Ramos (cell line): ENCODE measurements at regions not wholly inside any gene's neighbourhood (a gene's known extent, or its start where the extent isn't known, plus 50 kb on each side); places are given as distances from the start of the nearest gene placed in this dataset.

Source experiments
- in situ Hi-C: fragments of 300-500 bp; cut with MboI; formaldehyde crosslinking; loops from one replicate; pipeline ENCODE4 v1.14.3; 2022; ENCODE audit warnings: low sequenced_read_pairs; ENCODE audit not compliant: unreplicated experiment

DNA sequence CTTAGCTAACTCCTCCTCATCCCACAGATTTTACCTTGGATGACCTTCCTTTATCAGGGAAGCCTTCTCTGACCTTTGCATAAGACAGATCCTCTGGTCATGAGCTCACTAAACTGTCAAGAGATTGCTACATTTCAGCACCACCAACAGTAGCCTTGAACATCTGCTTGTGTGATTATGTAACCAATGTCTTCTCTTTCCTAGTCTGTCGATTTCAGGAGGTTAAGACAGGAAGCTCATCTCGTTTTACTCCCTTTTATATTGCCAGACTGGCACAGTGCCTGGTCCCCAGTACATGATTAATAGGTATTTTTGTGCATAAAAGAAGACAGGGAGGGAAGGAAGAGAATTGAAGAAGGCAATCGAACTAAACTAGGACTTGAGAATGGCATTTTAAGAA is 1697.7 kb downstream of the EFNB2 start:
- in situ Hi-C loops = no loop called here

DNA sequence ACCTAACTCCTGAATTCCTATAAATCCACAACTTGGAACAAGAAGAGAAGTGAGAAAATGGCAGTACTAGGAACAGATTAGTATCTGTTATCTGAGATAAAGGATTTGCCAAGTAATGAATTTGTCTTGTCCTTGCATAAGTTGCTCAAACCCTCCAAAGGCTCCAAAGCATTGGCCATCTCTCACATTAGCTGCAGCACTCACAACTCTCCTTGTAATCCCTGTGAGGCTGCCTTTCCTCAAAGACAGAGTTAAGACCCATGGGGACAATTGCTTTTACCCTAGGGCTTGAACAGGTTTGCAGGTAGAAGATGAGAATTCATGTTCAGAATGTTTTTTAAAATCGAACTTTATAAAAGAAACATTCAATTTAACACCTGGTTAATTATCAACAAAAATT is 1702.2 kb downstream of the EFNB2 start:
- in situ Hi-C loops = no loop called here

GRCh38 chr13:104832231-104832630 is 1703.2 kb downstream of the EFNB2 start:
- in situ Hi-C loops = no loop called here

DNA sequence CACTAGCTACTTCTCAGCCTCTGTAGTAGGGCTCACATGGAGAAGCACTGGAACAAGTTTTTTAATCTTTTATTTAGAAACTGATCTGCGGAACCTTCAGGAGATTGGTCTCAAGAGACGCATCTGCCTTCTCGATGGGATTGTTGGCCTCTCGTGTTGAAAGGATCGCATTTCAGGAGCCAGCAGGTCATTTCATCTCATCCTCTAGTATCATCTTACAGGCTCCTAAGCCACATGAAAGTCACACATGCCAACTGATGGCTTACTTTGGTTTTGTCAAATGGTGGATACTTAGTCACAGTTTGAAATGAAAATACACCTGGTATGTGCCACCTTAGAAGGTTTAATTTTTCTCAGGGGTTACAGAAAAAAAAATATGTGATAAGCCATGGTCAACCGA is 1703.6 kb downstream of the EFNB2 start:
- in situ Hi-C loops = no loop called here

DNA sequence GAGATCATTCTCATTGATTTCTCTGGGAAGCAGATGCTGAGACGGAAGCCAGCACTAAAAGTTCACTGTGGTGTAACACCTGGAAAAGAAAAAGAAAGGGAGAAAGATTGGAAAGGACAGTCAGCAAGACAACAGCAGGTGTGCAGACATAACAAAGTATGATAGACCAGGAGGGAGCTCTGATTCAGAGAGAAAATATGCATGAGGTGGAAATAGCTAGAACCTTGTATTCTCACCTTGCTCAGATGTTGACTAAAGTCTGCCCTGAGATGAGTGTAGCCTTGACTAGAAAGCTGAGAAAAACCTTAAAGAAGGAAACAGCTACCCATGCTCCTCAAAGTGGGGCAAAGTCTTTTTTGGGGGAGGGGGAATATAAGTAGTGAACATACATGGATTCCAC is 1711.8 kb downstream of the EFNB2 start:
- in situ Hi-C loops = no loop called here

- in situ Hi-C loops = no loop called here
Measured at GRCh38 chr13:104823071-104823470, 1712.4 kb downstream of the EFNB2 start.

DNA sequence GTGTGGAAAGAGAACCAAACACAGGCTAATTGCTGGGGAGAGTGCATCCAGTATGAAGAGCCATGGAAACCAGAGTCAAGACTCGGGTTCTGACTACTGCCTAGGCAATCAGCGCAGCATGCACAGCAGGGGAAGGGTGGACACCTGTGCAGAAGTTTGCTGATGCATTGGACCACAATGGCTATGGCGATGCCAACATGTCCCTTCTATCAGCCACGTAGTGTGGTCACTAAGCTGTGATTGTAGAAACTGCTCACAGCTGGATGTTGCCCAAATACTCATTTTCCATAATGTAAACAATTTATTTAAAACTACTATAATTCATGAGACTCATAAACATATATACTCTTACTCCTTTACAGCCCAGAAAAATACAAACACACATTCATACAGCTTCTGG is 1718.2 kb downstream of the EFNB2 start:
- in situ Hi-C loops = no loop called here

DNA sequence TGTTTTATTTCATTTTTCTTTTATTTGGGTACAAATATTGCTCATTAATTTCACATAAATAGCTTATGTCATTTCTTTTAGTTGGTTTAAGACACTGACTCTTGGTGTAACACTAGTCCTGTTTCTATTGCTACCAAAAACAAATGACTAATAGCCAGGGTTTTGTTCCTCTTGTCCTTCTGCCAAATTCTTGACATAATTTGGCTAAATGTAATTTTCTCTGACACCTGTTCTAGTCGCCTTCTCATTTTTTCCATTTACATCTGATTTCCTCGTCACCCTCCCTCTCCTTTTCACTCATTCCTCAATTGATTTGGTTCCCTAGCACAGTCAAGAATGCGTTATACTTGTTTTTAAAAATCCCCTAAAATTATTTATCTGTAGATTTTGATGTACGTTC is 1718.7 kb downstream of the EFNB2 start:
- in situ Hi-C loops = no loop called here

DNA sequence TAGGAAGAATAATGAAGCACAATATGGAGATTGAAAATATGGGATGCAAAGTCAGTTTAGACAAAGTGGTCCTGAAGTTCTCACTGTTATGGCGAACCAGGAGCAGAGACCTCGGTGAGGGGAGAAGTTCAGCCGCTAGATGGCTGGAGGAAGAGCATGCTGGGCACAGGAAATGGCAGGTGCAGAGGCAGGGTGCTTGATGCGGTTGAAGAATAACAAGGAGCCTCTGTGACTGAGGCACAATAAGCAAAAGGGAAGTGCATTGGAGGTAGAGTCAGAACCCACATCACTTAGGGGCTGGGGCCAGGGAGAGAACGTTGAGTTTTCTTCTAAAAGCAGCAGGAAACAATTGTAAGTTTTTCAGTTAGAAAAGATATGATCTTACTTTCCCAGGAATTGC is 1725.2 kb downstream of the EFNB2 start:
- in situ Hi-C loops = no loop called here

GRCh38 chr13:104809483-104809882 is 1726.0 kb downstream of the EFNB2 start:
- in situ Hi-C loops = no loop called here

DNA sequence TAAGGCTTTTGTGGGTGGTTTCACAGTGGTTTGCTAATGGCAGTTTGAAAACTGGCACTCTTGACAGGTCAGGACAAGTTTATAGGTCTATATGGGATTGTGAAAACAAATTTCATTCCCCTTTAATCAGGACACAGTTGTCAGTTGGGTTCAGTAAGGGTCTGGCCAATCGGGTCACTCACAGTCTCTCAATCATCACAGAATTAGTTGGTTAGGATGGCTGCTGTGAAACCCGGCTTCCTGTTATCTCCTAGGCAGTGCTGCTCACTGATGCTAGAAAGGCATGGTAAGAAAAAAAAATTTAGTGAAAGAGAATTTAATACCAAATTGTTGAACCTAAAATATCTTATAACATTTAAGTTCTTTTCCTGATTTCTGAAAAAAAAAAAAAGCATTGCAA is 1730.1 kb downstream of the EFNB2 start:
- in situ Hi-C loops = no loop called here

GRCh38 chr13:104799152-104799551 is 1732.9 kb upstream of the SLC10A2 start:
- in situ Hi-C loops = no loop called here

DNA sequence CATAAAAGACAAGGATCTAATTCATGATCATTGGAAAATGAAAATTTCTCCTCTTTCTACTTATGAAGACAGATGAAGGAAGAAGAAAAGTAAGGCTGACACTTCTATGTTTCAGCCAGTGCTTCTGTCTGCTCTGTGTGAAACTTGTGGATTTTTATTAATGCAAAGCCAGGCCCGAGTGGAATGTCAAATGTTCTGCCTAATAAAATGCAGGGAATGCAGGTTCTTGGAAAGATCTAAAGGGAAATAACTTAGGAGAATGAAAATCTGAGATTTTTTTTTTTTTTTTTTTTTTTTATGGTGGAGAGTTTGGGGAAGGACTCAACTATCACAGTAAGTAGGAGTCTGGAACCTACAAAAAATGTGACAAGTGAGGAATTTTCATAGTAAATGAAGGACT is 1732.3 kb upstream of the SLC10A2 start:
- in situ Hi-C loops = no loop called here

DNA sequence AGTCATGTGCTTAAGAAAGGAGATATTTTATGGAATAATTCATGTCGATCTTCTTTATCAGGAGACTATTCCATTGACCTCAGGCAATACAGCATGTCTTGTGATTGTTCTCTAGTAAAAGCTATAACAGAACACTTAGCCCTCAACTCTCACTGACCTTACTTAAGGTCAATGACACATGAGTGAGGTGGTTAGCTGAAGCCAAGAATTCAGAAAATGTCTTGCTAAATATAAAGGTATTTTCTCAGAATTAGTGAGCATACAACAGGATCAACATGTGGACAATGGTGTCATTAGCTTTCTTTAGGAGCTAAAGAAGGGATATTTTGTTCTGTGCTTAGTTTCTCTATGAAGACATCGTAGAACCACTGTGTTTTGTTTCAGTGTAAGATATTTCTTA is 1730.4 kb upstream of the SLC10A2 start:
- in situ Hi-C loops = no loop called here

DNA sequence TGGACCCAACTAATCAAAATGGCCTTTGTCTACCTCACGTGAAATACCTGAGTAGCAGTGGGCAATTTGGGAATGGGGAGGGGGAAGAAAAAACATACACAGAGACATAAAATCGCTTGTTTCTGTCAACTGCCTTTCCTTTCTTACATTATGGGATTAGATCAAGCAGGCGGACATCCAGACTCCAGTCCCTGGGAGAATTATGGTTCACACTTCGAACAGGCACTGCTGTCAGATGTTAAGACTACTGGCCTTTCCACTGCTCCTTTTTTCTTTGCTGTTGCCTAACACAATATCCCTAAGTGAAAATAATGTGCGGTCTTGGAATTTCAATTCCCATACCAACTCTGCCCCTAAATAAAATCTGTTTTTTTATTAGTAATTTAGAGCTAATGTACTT is 1719.7 kb upstream of the SLC10A2 start:
- in situ Hi-C loops = no loop called here

DNA sequence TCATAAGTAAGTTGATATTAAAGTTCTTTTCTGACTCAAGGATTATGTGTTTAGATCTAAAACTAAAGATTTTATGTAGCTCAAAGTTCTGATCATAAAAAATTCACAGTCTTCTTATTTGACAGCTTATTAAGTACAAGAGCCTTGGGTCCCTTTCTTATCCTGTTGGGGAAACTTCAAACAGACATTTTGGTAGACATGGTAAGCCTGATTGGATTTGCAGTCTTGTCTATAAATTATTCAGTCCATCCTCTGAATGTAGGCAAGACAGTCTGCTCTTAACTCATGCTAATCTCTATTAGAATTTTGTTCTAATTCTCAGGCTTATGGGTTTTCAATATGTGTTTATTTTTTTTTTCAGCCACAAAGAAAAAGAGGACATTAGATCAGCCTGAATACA is 1718.7 kb upstream of the SLC10A2 start:
- in situ Hi-C loops = no loop called here

DNA sequence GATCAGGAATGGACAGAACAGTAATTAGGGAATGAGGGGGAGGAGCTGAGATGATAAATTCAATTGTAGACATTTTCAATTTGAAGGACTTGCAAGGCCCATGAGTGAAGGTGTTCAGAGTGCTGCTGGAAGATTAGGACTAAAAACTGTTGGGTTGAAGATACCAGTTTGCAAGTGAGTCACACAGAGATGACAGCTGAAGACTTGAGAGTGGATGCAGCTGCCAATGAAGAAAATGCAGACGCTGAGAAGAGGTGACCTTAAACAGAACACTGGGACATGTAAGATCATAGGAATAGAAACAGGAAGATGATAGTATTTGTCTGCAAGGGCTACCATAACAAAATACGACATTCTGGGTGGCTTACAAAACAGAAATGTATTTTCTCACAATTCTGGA is 1716.5 kb upstream of the SLC10A2 start:
- in situ Hi-C loops = no loop called here

DNA sequence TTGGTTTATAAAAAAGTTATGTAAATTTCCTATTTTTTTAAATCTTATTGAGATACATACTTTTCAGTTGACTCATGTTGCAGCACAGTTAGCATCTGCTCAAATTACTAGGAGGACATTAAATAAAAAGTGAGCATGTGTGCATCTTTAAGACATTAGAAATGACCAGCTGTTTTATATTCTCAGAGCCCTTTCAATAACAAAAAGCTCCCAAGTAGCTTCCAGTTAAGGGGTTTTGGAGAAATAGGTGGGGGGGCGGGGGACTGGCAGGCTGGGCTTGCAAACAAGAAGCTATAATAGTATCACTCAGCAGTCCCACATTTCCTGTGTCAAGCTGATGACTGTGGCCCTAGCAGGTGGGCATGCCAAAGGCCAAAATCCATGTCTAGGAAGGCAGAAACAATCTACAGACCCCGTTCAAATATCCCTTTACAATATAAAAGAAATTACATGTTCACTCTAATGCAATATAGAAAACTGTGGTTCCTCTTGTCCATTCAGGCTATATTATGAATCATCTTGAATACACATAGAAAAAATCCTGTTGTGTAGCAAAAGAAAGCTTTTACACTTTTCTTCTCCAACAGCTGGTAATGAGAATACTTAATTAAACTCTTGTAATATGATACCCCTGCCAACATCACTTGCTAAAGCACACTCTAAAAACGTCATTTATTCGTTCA is 1713.2 kb upstream of the SLC10A2 start:
- in situ Hi-C loops = no loop called here

DNA sequence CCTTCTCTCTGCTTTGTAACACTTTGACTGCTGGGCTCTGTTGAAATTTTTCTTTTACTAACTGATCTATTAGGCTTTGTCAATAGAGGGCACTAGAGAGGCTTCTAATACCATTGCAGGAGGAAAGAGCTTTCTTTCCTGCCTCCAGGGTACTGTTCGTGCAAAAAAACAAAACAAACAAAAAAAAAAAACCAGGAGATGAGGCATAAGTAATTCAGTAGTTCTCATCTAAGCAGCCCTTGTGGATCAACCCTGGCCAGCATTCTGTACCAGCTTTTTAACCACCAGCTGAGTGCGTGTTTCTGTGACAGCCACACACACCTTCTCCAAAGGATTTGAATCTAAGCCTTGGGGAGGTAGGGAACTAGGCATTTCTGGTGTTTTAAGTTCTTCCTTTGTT is 1707.6 kb upstream of the SLC10A2 start:
- in situ Hi-C loops = no loop called here

DNA sequence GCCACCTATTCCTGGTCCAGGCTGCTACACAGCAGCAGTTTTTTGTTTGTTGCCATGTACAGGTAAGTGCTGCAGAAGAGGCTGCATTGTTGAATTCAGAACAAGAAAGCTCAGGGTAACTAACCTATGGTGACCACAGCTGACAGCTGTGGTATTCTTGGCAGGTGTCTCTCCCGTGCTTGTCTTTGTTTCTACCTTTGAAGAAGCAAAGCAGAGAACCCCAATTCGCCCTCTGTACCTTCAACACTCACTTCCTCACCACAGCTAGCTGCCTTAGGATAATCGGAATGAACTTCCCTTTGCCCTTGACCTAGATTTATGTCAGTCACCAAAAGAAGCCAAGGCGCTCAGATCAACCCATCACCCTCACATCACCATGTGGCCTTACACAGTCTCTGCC is 1703.3 kb upstream of the SLC10A2 start:
- in situ Hi-C loops = no loop called here

- in situ Hi-C loops = no loop called here
Measured at GRCh38 chr13:104766319-104766718, 1700.1 kb upstream of the SLC10A2 start.

GRCh38 chr13:104764600-104764999 is 1698.4 kb upstream of the SLC10A2 start:
- in situ Hi-C loops = no loop called here

DNA sequence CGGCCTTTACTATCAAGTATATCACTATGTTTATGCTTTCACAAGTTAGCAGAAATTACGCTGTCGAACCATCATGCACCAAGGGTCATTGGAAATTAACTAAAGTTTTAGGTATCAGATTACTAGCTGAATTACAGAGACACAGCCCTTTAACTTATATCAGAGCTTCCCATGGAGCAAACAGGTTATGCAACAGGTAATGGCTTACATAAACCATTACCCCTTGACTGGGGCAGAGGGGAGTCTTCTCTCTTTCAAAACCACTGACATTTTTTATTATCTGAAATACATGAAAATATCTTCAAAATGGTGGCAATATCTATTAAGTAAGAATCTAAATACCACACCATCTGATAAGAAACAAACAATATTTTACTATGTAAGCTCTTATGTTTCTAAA is 1692.9 kb upstream of the SLC10A2 start:
- in situ Hi-C loops = no loop called here
